NCI-H2029 treated with DMSO at 0.1 percent for 48 hours (cell line): ENCODE measurements at regions not wholly inside any gene's neighbourhood (a gene's known extent, or its start where the extent isn't known, plus 50 kb on each side); places are given as distances from the start of the nearest gene placed in this dataset.

Experiments used
- DNase-seq: peaks from one replicate; lab custom pipeline; 2025; lab: John Stamatoyannopoulos, UW

- no peak for DNase-seq
These were observed 280.8 kb downstream of the RERGL start for GRCh38 chr12:17809206-17809605.

GRCh38 chr12:17802657-17803641, 287.0 kb downstream of the RERGL start:
- DNase-seq = no peak

DNA sequence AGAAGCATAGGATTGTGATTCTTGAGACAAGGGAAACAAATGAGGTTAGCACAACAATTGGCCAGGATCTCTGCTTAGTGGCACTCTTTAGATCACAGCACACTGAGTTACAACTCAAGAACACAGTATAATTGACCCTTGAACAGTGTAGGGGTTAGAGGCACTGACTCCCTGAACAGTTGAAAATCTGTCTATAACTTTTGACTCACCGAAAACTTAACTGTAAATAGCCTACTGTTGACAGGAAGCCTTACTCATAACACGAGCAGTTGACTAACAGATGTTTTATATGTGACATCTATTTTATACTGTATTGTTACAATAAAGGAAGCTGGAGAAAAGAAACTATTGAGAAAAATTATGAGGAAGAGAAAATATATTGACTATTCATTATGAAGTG, 296.1 kb downstream of the RERGL start:
- DNase-seq = no peak

DNA sequence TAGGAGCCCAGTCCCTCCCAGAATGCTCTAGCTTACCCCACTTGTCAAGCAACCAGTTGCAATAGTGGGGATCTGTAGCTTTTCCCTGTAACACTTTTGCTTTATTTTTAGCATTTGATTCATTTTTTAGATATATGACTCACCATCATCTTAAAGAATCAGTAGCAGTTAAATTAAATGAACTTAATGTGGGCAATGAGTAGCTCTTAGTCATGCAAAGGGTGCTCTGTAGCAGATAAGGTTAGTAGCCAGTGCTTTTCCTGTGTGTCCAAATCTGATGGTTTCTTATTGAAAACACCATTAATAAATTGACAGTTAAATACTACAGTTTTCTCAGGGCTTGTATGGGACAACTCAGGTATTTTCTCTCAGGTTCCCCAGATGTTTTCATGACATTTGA, 311.8 kb downstream of the RERGL start:
- no peak for DNase-seq

- no peak for DNase-seq
These were observed 326.6 kb downstream of the RERGL start for GRCh38 chr12:17763366-17763765.

- no peak for DNase-seq
These were observed 330.0 kb downstream of the RERGL start for GRCh38 chr12:17759982-17760381.
